ENCODE measurements at regions not wholly inside any gene's neighbourhood (a gene's known extent, or its start where the extent isn't known, plus 50 kb on each side); places are given as distances from the start of the nearest gene placed in this dataset.

- no peaks in the 10 kb centered on the region for H3K27me3 ChIP-seq (replicated peaks in 1 of 2; ENCODE audit: control insufficient read depth in 2 of 2, extremely low read depth in 1 of 2, insufficient read depth in 2 of 2, low read length in 1 of 2)
- H3K36me3 ChIP-seq (ENCODE audit: control insufficient read depth in 2 of 2, extremely low read depth in 1 of 2, insufficient read depth in 1 of 2, low read length in 1 of 2): no peaks in the 10 kb centered on the region
- WGBS (ENCODE audit: insufficient coverage): no CpG with 5 or more reads among the region's 2 CpGs
- ATAC-seq (replicated peaks in 1 of 4) (no peak), DNase-seq (no peak)
- H3K27me3 Mint-ChIP-seq: peaks cover 2 to 4% of the 10 kb centered on the region in 2 donors
- no peaks in the 10 kb centered on the region for H3K4me1 Mint-ChIP-seq
- H3K9me3 ChIP-seq: no peaks in the 10 kb centered on the region
- H3K4me3 ChIP-seq (ENCODE audit: control insufficient read depth in 1 of 2, extremely low read depth in 1 of 2, low read length in 1 of 2): no peak overlapping the region
- H3K36me3 Mint-ChIP-seq: no peaks in the 10 kb centered on the region
- POLR2A ChIA-PET: no interaction called here
- H3K9me3 Mint-ChIP-seq: no peaks in the 10 kb centered on the region
- H3K27ac ChIP-seq (ENCODE audit: low read length): no peak overlapping the region
- H3K4me1 ChIP-seq (ENCODE audit: control insufficient read depth in 1 of 2, extremely low read depth in 1 of 2, insufficient read depth in 2 of 2, low read length in 2 of 2): no peaks in the 10 kb centered on the region
- H3K27ac Mint-ChIP-seq: no peak overlapping the region
- CTCF ChIA-PET: no interaction called here
- no peak overlapping the region for H3K4me3 Mint-ChIP-seq
These were observed 124.8 kb upstream of the RASSF8 start for GRCh38 chr12:25833657-25834056.

- no peak overlapping the region for H3K27ac Mint-ChIP-seq
- H3K4me3 ChIP-seq (ENCODE audit: control insufficient read depth in 1 of 2, extremely low read depth in 1 of 2, low read length in 1 of 2): no peak overlapping the region
- no peaks in the 10 kb centered on the region for H3K36me3 Mint-ChIP-seq
- no peaks in the 10 kb centered on the region for H3K4me1 Mint-ChIP-seq
- DNase-seq (no peak), ATAC-seq (replicated peaks in 1 of 4) (no peak)
- H3K4me1 ChIP-seq (ENCODE audit: control insufficient read depth in 1 of 2, extremely low read depth in 1 of 2, insufficient read depth in 2 of 2, low read length in 2 of 2): no peaks in the 10 kb centered on the region
- H3K27me3 Mint-ChIP-seq: no peaks in the 10 kb centered on the region
- CTCF ChIA-PET: no interaction called here
- POLR2A ChIA-PET: no interaction called here
- no CpG with 5 or more reads among the region's 1 CpG for WGBS (ENCODE audit: insufficient coverage)
- H3K36me3 ChIP-seq (ENCODE audit: control insufficient read depth in 2 of 2, extremely low read depth in 1 of 2, insufficient read depth in 1 of 2, low read length in 1 of 2): no peaks in the 10 kb centered on the region
- H3K27me3 ChIP-seq (replicated peaks in 1 of 2; ENCODE audit: control insufficient read depth in 2 of 2, extremely low read depth in 1 of 2, insufficient read depth in 2 of 2, low read length in 1 of 2): no peaks in the 10 kb centered on the region
- no peak overlapping the region for H3K4me3 Mint-ChIP-seq
- H3K27ac ChIP-seq (ENCODE audit: low read length): no peak overlapping the region
- H3K9me3 Mint-ChIP-seq: no peaks in the 10 kb centered on the region
- no peaks in the 10 kb centered on the region for H3K9me3 ChIP-seq
These were observed 123.1 kb upstream of the RASSF8 start for GRCh38 chr12:25835385-25835784.

- Mint-ChIP-seq H3K4me1 (peaks cover 0 to 3% (median 1%) of the 10 kb centered on the region in 3 donors), H3K27me3 (no peaks in the 10 kb centered on the region), H3K36me3 (no peaks in the 10 kb centered on the region), H3K9me3 (no peaks in the 10 kb centered on the region), H3K27ac (no peak overlapping the region), H3K4me3 (no peak overlapping the region)
- Histone ChIP-seq H3K4me3 (ENCODE audit: control insufficient read depth in 1 of 2, extremely low read depth in 1 of 2, low read length in 1 of 2) (no peak overlapping the region), H3K27ac (ENCODE audit: low read length) (no peak overlapping the region), H3K4me1 (ENCODE audit: control insufficient read depth in 1 of 2, extremely low read depth in 1 of 2, insufficient read depth in 2 of 2, low read length in 2 of 2) (peaks cover 0 to under 1% of the 10 kb centered on the region in 2 experiments), H3K36me3 (ENCODE audit: control insufficient read depth in 2 of 2, extremely low read depth in 1 of 2, insufficient read depth in 1 of 2, low read length in 1 of 2) (no peaks in the 10 kb centered on the region), H3K9me3 (no peaks in the 10 kb centered on the region), H3K27me3 (replicated peaks in 1 of 2; ENCODE audit: control insufficient read depth in 2 of 2, extremely low read depth in 1 of 2, insufficient read depth in 2 of 2, low read length in 1 of 2) (no peaks in the 10 kb centered on the region)
- no peak for ATAC-seq (replicated peaks in 1 of 4)
- no peak for DNase-seq
- WGBS (ENCODE audit: insufficient coverage): no CpG with 5 or more reads among the region's 3 CpGs
- POLR2A ChIA-PET: interaction anchor here in 1 of 2 donors (0.7 kb wide), 1 partner anchor 303 kb away, joined by 4 read pairs; no protein-coding TSS in a partner anchor
- CTCF ChIA-PET: interaction anchor here in 1 of 2 donors (0.6 kb wide), 1 partner anchor 66 kb away, joined by 3 read pairs; no protein-coding TSS in a partner anchor
These were observed 120.5 kb upstream of the RASSF8 start for GRCh38 chr12:25838007-25838406.

DNA sequence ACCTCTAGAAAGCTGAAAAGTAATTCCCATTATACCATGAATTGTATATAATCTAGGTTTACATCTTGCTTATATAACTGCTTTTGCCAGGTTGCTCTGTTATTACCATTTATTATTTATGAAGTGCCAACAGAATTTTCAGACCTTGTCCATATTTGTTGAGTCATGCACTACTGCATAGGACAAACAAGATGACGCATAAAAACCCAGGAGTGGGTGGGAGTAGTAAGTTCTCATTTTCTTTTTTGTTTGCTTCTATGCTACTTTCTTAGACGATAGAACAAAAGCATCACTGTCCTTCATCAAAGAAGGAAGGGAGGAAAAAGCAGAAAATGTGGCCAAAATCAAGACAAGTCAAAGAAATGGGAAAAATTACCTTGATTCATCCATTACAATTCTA lies 119.0 kb upstream of the RASSF8 start:
- Mint-ChIP-seq H3K4me1 (peaks cover 0 to 12% (median 4%) of the 10 kb centered on the region in 3 donors), H3K4me3 (no peak overlapping the region), H3K36me3 (no peaks in the 10 kb centered on the region), H3K9me3 (no peaks in the 10 kb centered on the region), H3K27ac (no peak overlapping the region), H3K27me3 (no peaks in the 10 kb centered on the region)
- ChIA-PET CTCF (interaction anchor here in 1 of 2 donors (0.6 kb wide), 1 partner anchor 18 kb away, joined by 3 read pairs; no protein-coding TSS in a partner anchor), POLR2A (no interaction called here)
- Histone ChIP-seq H3K4me3 (ENCODE audit: control insufficient read depth in 1 of 2, extremely low read depth in 1 of 2, low read length in 1 of 2) (no peak overlapping the region), H3K36me3 (ENCODE audit: control insufficient read depth in 2 of 2, extremely low read depth in 1 of 2, insufficient read depth in 1 of 2, low read length in 1 of 2) (no peaks in the 10 kb centered on the region), H3K27ac (ENCODE audit: low read length) (no peak overlapping the region), H3K9me3 (no peaks in the 10 kb centered on the region), H3K4me1 (ENCODE audit: control insufficient read depth in 1 of 2, extremely low read depth in 1 of 2, insufficient read depth in 2 of 2, low read length in 2 of 2) (peaks cover 0 to 4% of the 10 kb centered on the region in 2 experiments), H3K27me3 (replicated peaks in 1 of 2; ENCODE audit: control insufficient read depth in 2 of 2, extremely low read depth in 1 of 2, insufficient read depth in 2 of 2, low read length in 1 of 2) (no peaks in the 10 kb centered on the region)
- no peak for ATAC-seq (replicated peaks in 1 of 4)
- WGBS (ENCODE audit: insufficient coverage): no CpG with 5 or more reads among the region's 2 CpGs
- no peak for DNase-seq

GRCh38 chr12:25840678-25841465 lies 117.6 kb upstream of the RASSF8 start:
- H3K4me3 ChIP-seq (ENCODE audit: control insufficient read depth in 1 of 2, extremely low read depth in 1 of 2, low read length in 1 of 2): no peak overlapping the region
- Mint-ChIP-seq H3K27me3 (no peaks in the 10 kb centered on the region), H3K4me3 (no peak overlapping the region), H3K4me1 (peaks cover 0 to 12% (median 4%) of the 10 kb centered on the region in 3 donors), H3K9me3 (no peaks in the 10 kb centered on the region), H3K36me3 (no peaks in the 10 kb centered on the region), H3K27ac (no peak overlapping the region)
- H3K9me3 ChIP-seq: no peaks in the 10 kb centered on the region
- CTCF ChIA-PET: no interaction called here
- WGBS (ENCODE audit: insufficient coverage): 83% methylated on average over 1 of the region's 10 CpGs
- peaks cover 0 to 4% of the 10 kb centered on the region in 2 experiments for H3K4me1 ChIP-seq (ENCODE audit: control insufficient read depth in 1 of 2, extremely low read depth in 1 of 2, insufficient read depth in 2 of 2, low read length in 2 of 2)
- H3K36me3 ChIP-seq (ENCODE audit: control insufficient read depth in 2 of 2, extremely low read depth in 1 of 2, insufficient read depth in 1 of 2, low read length in 1 of 2): no peaks in the 10 kb centered on the region
- POLR2A ChIA-PET: interaction anchor here in 1 of 2 donors (0.7 kb wide), 1 partner anchor 1570 kb away, joined by 3 read pairs; no protein-coding TSS in a partner anchor
- DNase-seq (no peak), ATAC-seq (replicated peaks in 1 of 4) (no peak)
- H3K27ac ChIP-seq (ENCODE audit: low read length): no peak overlapping the region
- no peaks in the 10 kb centered on the region for H3K27me3 ChIP-seq (replicated peaks in 1 of 2; ENCODE audit: control insufficient read depth in 2 of 2, extremely low read depth in 1 of 2, insufficient read depth in 2 of 2, low read length in 1 of 2)

GRCh38 chr12:25842254-25842653 lies 116.2 kb upstream of the RASSF8 start:
- ChIA-PET POLR2A (no interaction called here), CTCF (no interaction called here)
- H3K36me3 ChIP-seq (ENCODE audit: control insufficient read depth in 2 of 2, extremely low read depth in 1 of 2, insufficient read depth in 1 of 2, low read length in 1 of 2): no peaks in the 10 kb centered on the region
- Mint-ChIP-seq H3K27me3 (no peaks in the 10 kb centered on the region), H3K4me3 (no peak overlapping the region), H3K9me3 (no peaks in the 10 kb centered on the region), H3K27ac (no peak overlapping the region), H3K36me3 (no peaks in the 10 kb centered on the region), H3K4me1 (peaks cover 0 to 12% (median 4%) of the 10 kb centered on the region in 3 donors)
- no peaks in the 10 kb centered on the region for H3K9me3 ChIP-seq
- ATAC-seq (replicated peaks in 1 of 4) (no peak), DNase-seq (no peak)
- peaks cover 0 to 4% of the 10 kb centered on the region in 2 experiments for H3K4me1 ChIP-seq (ENCODE audit: control insufficient read depth in 1 of 2, extremely low read depth in 1 of 2, insufficient read depth in 2 of 2, low read length in 2 of 2)
- no peak overlapping the region for H3K4me3 ChIP-seq (ENCODE audit: control insufficient read depth in 1 of 2, extremely low read depth in 1 of 2, low read length in 1 of 2)
- H3K27ac ChIP-seq (ENCODE audit: low read length): no peak overlapping the region
- WGBS (ENCODE audit: insufficient coverage): 86% methylated on average over 4 of the region's 5 CpGs
- H3K27me3 ChIP-seq (replicated peaks in 1 of 2; ENCODE audit: control insufficient read depth in 2 of 2, extremely low read depth in 1 of 2, insufficient read depth in 2 of 2, low read length in 1 of 2): no peaks in the 10 kb centered on the region

Measured in T-cell (primary cell).